Prostate gland (tissue), 2 donors: ENCODE measurements at regions not wholly inside any gene's neighbourhood (a gene's known extent, or its start where the extent isn't known, plus 50 kb on each side); places are given as distances from the start of the nearest gene placed in this dataset.
A peak's percentile ranks its signal among the peaks of the same experiment; 100 is the strongest.

Experiments
- CTCF ChIP-seq, 4 experiments: fragments of 200-600 bp in 2 of 4; fragments of 450-650 bp in 2 of 4; sonication (generic) in 2 of 4; IDR thresholded peaks; 1 replicate in 3 of 4; 2 replicates in 1 of 4; pipeline ENCODE4 v1.5.1; 2016 to 2019; ENCODE audit warnings: antibody characterized with exemption in 4 of 4, mild to moderate bottlenecking in 2 of 4, moderate library complexity in 2 of 4
- POLR2A ChIP-seq: fragments of 450-650 bp; IDR thresholded peaks from one replicate; pipeline ENCODE4 v1.6.1; 2016; ENCODE audit warnings: antibody characterized with exemption, mild to moderate bottlenecking

- no peak for TF ChIP-seq POLR2A
- TF ChIP-seq CTCF (IDR thresholded peaks at IDR 0.05) = peak in 1 of 4 experiments; percentile 9
Observed at GRCh38 chr9:89234205-89235067, 55.8 kb upstream of the SHC3 start.
